Heart right ventricle (tissue), 16 donors: ENCODE measurements at regions not wholly inside any gene's neighbourhood (a gene's known extent, or its start where the extent isn't known, plus 50 kb on each side); places are given as distances from the start of the nearest gene placed in this dataset.

ENCODE experiments used
- ATAC-seq, 8 donors: fragments of 200-7000 bp; cut with Tn5 transposase; one replicate each; pipeline ENCODE4 v1.9.1; 2020; ENCODE audit warnings: mild to moderate bottlenecking in 8 of 8, moderate library complexity in 8 of 8, moderate number of reproducible peaks in 1 of 8
- DNase-seq, 2 donors: peaks; one replicate each; pipeline ENCODE4 v3.0.0-alpha.2; 2020
- H3K27ac ChIP-seq, 10 donors: fragments of 200-600 bp; sonication (generic) in 2 of 10; one replicate each; pipeline versions ENCODE4 v1.5.0 to v1.8.0; 2020 to 2022; ENCODE audit warnings: mild to moderate bottlenecking in 3 of 10
- H3K27me3 ChIP-seq, 7 donors: fragments of 200-600 bp; one replicate each; pipeline ENCODE4 v1.8.0; 2021 to 2022; ENCODE audit warnings: mild to moderate bottlenecking in 2 of 7
- H3K36me3 ChIP-seq, 9 donors: fragments of 200-600 bp; sonication (generic) in 1 of 9; one replicate each; pipeline versions ENCODE4 v1.5.0 to v1.8.0; 2020 to 2022; ENCODE audit warnings: mild to moderate bottlenecking in 2 of 9
- H3K4me1 ChIP-seq, 9 donors: fragments of 200-600 bp; sonication (generic) in 1 of 9; one replicate each; pipeline versions ENCODE4 v1.5.0 to v1.8.0; 2020 to 2022; ENCODE audit warnings: mild to moderate bottlenecking in 4 of 9
- H3K4me3 ChIP-seq, 10 donors: fragments of 200-600 bp; sonication (generic) in 2 of 10; one replicate each; pipeline versions ENCODE4 v1.5.0 to v1.8.0; 2020 to 2022; ENCODE audit warnings: mild to moderate bottlenecking in 7 of 10, moderate library complexity in 2 of 10
- H3K9me3 ChIP-seq, 11 donors: fragments of 200-600 bp in 10 of 11; sonication (generic) in 2 of 11; one replicate each; pipeline versions ENCODE4 v1.5.0 to v1.8.0; 2013 to 2022; ENCODE audit warnings: mild to moderate bottlenecking in 2 of 11, control low read depth in 1 of 11, moderate library complexity in 1 of 11
- WGBS, 2 donors: extraction: QIAGEN DNeasy Blood & Tissue Kit; methylation state at CpG; one replicate each; pipeline ENCODE4 v1.1.7; 2013; ENCODE audit warnings: inconsistent platforms in 1 of 2; 5-methylcytosine and 5-hydroxymethylcytosine counted together
- intact Hi-C, 10 donors: fragments of 100-400 bp; cut with DNase I; formaldehyde crosslinking; loops; one replicate each; pipeline versions ENCODE4 v1.11.1 to v1.14.2; 2022
- TF ChIP-seq, protein P1 (sequence below), 9 donors: fragments of 200-600 bp; sonication (generic) in 2 of 9; IDR thresholded peaks; one replicate each; pipeline versions ENCODE4 v1.5.0 to v1.8.0; 2021 to 2022; ENCODE audit warnings: antibody characterized with exemption in 9 of 9, mild to moderate bottlenecking in 5 of 9, moderate library complexity in 1 of 9
- donor health status: Arrhythmogenic right ventricular cardiomyopathy.
- donor health status: ischemic (EF 13 %, LVEDD 7.1; RV severe dilation, severe dysfunction).
- donor health status: healthy with polysubstance abuse.
- donor health status: DM: no; HTN: yes; CAD: no.
- donor health status: DM: no; HTN: no; CAD: no.
- donor health status: ischemic (EF 25% LVEDD 6.9; RV normal size, moderate dysfunction).
- donor health status: ischemic (EF 25% LVEDD 5.7; RV mildly dilated, moderate dysfunction).
- donor health status: healthy.
- donor health status: DM: yes; HTN: yes; CAD: no.
- donor health status: Ischemic cardiomyopathy.
- donor health status: ischemic (EF 35%, LVEDD 5.7; RV mildly dilated, moderate dysfunction).
- donor health status: nonischemic (EF 11% LVEDD 7.7; RV severe dilation, severe dysfunction).
- donor health status: DM: yes; HTN: yes; CAD: no.
- donor health status: PGD.
- donor health status: ischemic (EF 29% LVEDD 5.4; RV normal size, mild dysfunction).
- donor health status: nonischemic (EF 23%, LVEDD 6.1; RV moderate dilation, normal function).

DNA sequence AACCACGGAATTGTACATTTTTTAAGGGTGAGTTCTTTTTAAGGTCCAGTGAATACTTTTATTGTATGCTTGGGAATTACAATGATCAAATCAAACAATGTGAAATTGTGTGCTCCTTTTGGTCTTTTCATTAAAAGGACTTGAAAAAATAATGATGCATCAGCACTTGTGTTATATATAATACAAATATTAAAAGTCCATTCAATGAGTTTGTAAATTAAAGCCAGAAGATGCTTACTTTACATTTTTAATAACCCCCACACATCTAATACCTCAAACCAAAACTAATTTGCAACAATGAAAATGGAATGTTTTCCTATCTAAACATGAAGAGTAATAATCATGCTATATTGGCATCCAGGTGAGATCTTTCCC lies 369.8 kb upstream of the LCORL start:
- 67% methylated on average over 1 of the region's 1 CpG for WGBS, 2 donors

DNA sequence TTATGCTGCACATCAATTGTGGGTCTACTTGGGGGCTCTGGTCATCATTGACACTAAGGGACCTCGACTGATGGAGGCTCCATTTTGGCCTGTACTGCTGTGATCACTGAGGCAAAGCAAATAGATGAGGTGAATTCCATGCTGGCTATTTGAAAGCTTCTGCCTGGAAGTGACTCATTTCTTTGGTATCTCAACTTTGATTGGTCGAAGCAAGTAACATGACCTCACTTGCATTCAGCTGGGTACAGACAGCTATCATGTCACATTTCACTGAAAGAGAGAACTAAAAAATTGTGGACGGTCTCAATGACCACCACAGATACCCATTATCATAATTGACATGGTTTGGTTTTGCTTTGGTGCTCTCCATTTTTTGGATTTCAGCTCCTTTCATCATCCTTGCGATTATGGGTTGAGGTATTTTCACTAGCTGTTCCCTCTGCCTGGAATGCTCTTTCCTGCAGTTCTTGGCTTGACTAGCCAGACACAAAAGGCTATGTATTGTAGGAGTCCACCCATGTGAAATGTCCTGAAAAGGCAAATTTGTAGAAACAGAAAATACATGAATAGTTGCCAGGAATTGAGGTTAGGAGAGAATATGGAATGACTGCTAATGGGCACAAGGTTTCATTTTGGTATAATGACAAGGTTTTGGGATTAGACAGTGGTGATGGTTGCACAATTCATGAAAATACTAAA lies 369.2 kb upstream of the LCORL start:
- H3K27me3 ChIP-seq, result no peaks in the 10 kb centered on the region
- H3K9me3 ChIP-seq, result no peaks in the 10 kb centered on the region
- H3K36me3 ChIP-seq, result no peaks in the 10 kb centered on the region
- 75 to 79% methylated on average over 4 of the region's 4 CpGs for WGBS, 2 donors
- TF ChIP-seq, protein P1, sequence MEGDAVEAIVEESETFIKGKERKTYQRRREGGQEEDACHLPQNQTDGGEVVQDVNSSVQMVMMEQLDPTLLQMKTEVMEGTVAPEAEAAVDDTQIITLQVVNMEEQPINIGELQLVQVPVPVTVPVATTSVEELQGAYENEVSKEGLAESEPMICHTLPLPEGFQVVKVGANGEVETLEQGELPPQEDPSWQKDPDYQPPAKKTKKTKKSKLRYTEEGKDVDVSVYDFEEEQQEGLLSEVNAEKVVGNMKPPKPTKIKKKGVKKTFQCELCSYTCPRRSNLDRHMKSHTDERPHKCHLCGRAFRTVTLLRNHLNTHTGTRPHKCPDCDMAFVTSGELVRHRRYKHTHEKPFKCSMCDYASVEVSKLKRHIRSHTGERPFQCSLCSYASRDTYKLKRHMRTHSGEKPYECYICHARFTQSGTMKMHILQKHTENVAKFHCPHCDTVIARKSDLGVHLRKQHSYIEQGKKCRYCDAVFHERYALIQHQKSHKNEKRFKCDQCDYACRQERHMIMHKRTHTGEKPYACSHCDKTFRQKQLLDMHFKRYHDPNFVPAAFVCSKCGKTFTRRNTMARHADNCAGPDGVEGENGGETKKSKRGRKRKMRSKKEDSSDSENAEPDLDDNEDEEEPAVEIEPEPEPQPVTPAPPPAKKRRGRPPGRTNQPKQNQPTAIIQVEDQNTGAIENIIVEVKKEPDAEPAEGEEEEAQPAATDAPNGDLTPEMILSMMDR (IDR thresholded peaks at IDR 0.05), result no peak
- intact Hi-C loops, result no loop called here
- DNase-seq, result no peak
- no peak overlapping the region for H3K27ac ChIP-seq
- no peaks in the 10 kb centered on the region for H3K4me1 ChIP-seq
- no peak for ATAC-seq
- H3K4me3 ChIP-seq, result no peak overlapping the region

More for the DNA sequence above, 369.8 kb upstream of the LCORL start:
- Histone ChIP-seq H3K4me3 (no peak overlapping the region), H3K27ac (no peak overlapping the region), H3K4me1 (no peaks in the 10 kb centered on the region), H3K9me3 (no peaks in the 10 kb centered on the region), H3K36me3 (no peaks in the 10 kb centered on the region), H3K27me3 (no peaks in the 10 kb centered on the region)
- intact Hi-C loops, result no loop called here
- no peak for DNase-seq
- TF ChIP-seq, protein P1 (IDR thresholded peaks at IDR 0.05), result no peak
- no peak for ATAC-seq

DNA sequence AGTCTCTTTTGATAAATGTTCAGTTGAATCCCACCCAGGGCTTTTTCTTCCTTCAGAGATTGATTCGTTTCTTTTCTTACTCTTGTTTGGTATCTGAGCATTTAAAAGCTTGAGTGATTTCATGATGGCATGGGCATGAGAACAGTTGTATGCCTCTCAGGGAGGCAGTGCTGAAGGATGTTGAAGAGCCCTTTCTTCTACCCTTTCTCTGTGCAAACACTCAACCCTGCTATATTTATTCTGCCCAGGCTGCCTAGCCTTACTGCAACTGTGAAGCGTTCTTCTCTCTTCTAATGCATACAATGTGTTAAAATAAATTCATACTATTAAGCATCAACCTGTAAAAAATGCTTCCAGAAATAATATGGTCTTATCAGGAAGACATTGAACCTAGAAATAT lies 367.6 kb upstream of the LCORL start:
- DNase-seq (no peak), ATAC-seq (no peak)
- H3K4me3 ChIP-seq, result no peak overlapping the region
- intact Hi-C loops, result no loop called here
- H3K27me3 ChIP-seq, result no peaks in the 10 kb centered on the region
- H3K27ac ChIP-seq, result no peak overlapping the region
- TF ChIP-seq, protein P1 (IDR thresholded peaks at IDR 0.05), result no peak
- H3K9me3 ChIP-seq, result peaks cover 0 to 9% (median 0%) of the 10 kb centered on the region in 11 donors
- WGBS, 2 donors, result 85 to 86% methylated on average over 2 of the region's 2 CpGs
- no peaks in the 10 kb centered on the region for H3K36me3 ChIP-seq
- H3K4me1 ChIP-seq, result no peaks in the 10 kb centered on the region

DNA sequence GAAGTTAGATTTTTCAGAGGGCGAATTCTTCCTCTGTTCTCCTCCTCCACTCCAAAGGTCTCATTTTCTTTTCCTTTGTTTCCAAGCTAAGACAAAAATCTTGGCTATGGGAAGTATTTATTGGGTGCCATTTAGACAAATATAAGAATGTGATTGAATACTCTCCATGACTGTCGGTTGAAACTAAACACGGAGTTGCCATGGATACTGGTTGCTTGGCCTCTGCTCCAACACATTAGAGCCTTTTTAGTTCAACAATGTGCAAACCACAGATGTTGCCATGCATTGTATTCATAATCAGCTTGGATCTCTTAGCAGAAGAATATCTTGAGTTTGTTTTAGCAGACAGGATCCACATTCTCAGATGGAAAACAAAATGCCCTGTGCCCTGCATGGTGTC lies 366.5 kb upstream of the LCORL start:
- no peaks in the 10 kb centered on the region for H3K36me3 ChIP-seq
- no peak for ATAC-seq
- TF ChIP-seq, protein P1 (IDR thresholded peaks at IDR 0.05), result no peak
- intact Hi-C loops, result no loop called here
- WGBS, 2 donors, result 61 to 67% methylated on average over 3 of the region's 3 CpGs
- peaks cover 0 to 11% (median 0%) of the 10 kb centered on the region in 11 donors for H3K9me3 ChIP-seq
- no peak for DNase-seq
- no peak overlapping the region for H3K4me3 ChIP-seq
- H3K4me1 ChIP-seq, result no peaks in the 10 kb centered on the region
- no peak overlapping the region for H3K27ac ChIP-seq
- H3K27me3 ChIP-seq, result no peaks in the 10 kb centered on the region
